HL-60 (cell line): ENCODE measurements at regions not wholly inside any gene's neighbourhood (a gene's known extent, or its start where the extent isn't known, plus 50 kb on each side); places are given as distances from the start of the nearest gene placed in this dataset.

Experiments
- GABPA ChIP-seq: IDR thresholded peaks from 2 replicates; pipeline ENCODE4 v1.6.1; 2012; ENCODE audit warnings: low read depth
- POLR2AphosphoS5 ChIP-seq: IDR thresholded peaks from 2 replicates; pipeline ENCODE4 v1.6.1; 2012; ENCODE audit warnings: low read depth
- SPI1 ChIP-seq: IDR thresholded peaks from 2 replicates; pipeline ENCODE4 v1.6.1; 2012; ENCODE audit warnings: low read depth, mild to moderate bottlenecking, borderline replicate concordance
- TF ChIP-seq, protein P1 (sequence below): IDR thresholded peaks from one replicate; pipeline ENCODE4 v1.5.1; 2011; ENCODE audit warnings: low read length, control low read depth, inconsistent platforms; ENCODE audit not compliant: insufficient read depth
- TF ChIP-seq, protein P2 (sequence below): IDR thresholded peaks from 2 replicates; pipeline ENCODE4 v1.6.1; 2012; ENCODE audit warnings: low read depth; ENCODE audit not compliant: insufficient replicate concordance

DNA sequence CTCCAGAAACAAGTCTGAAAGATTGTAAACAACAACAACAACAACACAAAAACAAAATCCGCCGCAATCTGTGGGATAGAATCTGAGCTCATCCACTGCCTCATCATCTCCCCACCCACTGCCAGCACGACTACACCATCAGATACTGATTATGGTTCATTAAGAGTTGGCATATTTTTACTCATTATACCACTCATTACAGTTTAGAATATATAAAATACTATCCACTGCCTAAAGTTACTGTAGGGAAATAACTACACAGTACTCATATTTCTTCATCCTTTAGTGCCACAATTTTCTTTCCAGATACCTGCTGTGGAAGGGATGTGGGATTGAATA lies 152.5 kb upstream of the PEX5L start:
- TF ChIP-seq, protein P1, sequence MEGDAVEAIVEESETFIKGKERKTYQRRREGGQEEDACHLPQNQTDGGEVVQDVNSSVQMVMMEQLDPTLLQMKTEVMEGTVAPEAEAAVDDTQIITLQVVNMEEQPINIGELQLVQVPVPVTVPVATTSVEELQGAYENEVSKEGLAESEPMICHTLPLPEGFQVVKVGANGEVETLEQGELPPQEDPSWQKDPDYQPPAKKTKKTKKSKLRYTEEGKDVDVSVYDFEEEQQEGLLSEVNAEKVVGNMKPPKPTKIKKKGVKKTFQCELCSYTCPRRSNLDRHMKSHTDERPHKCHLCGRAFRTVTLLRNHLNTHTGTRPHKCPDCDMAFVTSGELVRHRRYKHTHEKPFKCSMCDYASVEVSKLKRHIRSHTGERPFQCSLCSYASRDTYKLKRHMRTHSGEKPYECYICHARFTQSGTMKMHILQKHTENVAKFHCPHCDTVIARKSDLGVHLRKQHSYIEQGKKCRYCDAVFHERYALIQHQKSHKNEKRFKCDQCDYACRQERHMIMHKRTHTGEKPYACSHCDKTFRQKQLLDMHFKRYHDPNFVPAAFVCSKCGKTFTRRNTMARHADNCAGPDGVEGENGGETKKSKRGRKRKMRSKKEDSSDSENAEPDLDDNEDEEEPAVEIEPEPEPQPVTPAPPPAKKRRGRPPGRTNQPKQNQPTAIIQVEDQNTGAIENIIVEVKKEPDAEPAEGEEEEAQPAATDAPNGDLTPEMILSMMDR = no peak
- TF ChIP-seq POLR2AphosphoS5 = no peak
- TF ChIP-seq, protein P2, sequence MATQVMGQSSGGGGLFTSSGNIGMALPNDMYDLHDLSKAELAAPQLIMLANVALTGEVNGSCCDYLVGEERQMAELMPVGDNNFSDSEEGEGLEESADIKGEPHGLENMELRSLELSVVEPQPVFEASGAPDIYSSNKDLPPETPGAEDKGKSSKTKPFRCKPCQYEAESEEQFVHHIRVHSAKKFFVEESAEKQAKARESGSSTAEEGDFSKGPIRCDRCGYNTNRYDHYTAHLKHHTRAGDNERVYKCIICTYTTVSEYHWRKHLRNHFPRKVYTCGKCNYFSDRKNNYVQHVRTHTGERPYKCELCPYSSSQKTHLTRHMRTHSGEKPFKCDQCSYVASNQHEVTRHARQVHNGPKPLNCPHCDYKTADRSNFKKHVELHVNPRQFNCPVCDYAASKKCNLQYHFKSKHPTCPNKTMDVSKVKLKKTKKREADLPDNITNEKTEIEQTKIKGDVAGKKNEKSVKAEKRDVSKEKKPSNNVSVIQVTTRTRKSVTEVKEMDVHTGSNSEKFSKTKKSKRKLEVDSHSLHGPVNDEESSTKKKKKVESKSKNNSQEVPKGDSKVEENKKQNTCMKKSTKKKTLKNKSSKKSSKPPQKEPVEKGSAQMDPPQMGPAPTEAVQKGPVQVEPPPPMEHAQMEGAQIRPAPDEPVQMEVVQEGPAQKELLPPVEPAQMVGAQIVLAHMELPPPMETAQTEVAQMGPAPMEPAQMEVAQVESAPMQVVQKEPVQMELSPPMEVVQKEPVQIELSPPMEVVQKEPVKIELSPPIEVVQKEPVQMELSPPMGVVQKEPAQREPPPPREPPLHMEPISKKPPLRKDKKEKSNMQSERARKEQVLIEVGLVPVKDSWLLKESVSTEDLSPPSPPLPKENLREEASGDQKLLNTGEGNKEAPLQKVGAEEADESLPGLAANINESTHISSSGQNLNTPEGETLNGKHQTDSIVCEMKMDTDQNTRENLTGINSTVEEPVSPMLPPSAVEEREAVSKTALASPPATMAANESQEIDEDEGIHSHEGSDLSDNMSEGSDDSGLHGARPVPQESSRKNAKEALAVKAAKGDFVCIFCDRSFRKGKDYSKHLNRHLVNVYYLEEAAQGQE = no peak
- TF ChIP-seq GABPA = no peak
- no peak for TF ChIP-seq SPI1
